Hepatocyte (in vitro differentiated cells): ENCODE measurements at regions not wholly inside any gene's neighbourhood (a gene's known extent, or its start where the extent isn't known, plus 50 kb on each side); places are given as distances from the start of the nearest gene placed in this dataset.

Experiments
- DNase-seq: peaks from one replicate; pipeline ENCODE4 v3.0.0-alpha.2; 2016; ENCODE audit warnings: low spot score
- H2AFZ ChIP-seq: fragments of 200-600 bp; sonication (generic); 2 replicates; pipeline ENCODE4 v1.6.0; 2016; ENCODE audit warnings: antibody characterized with exemption, mild to moderate bottlenecking
- H3K27ac ChIP-seq: fragments of 200-600 bp; sonication (generic); 2 replicates; pipeline ENCODE4 v1.5.1; 2016; ENCODE audit warnings: mild to moderate bottlenecking
- H3K27me3 ChIP-seq: fragments of 200-600 bp; sonication (generic); 2 replicates; pipeline ENCODE4 v1.6.1; 2016
- H3K36me3 ChIP-seq: fragments of 200-600 bp; sonication (generic); replicated peaks from 2 replicates; pipeline ENCODE4 v1.5.1; 2016; ENCODE audit warnings: low read depth; ENCODE audit not compliant: insufficient read depth
- H3K4me1 ChIP-seq: fragments of 200-600 bp; sonication (generic); 2 replicates; pipeline ENCODE4 v1.5.1; 2016; ENCODE audit warnings: mild to moderate bottlenecking, moderate library complexity; ENCODE audit not compliant: insufficient read depth
- H3K4me2 ChIP-seq: fragments of 200-600 bp; sonication (generic); 2 replicates; pipeline ENCODE4 v1.6.0; 2016
- H3K4me3 ChIP-seq: fragments of 200-600 bp; sonication (generic); 2 replicates; pipeline ENCODE4 v1.5.1; 2016; ENCODE audit warnings: mild to moderate bottlenecking
- H3K79me2 ChIP-seq: fragments of 200-600 bp; sonication (generic); 2 replicates; pipeline ENCODE4 v1.6.0; 2017; ENCODE audit warnings: mild to moderate bottlenecking
- H3K9me2 ChIP-seq: fragments of 200-600 bp; sonication (generic); replicated peaks from 2 replicates; pipeline ENCODE4 v1.6.0; 2017; ENCODE audit warnings: mild to moderate bottlenecking; ENCODE audit not compliant: insufficient read depth
- H3K9me3 ChIP-seq: fragments of 200-600 bp; sonication (generic); 2 replicates; pipeline ENCODE4 v1.5.1; 2016; ENCODE audit warnings: low read depth, mild to moderate bottlenecking
- H4K20me1 ChIP-seq: fragments of 200-600 bp; sonication (generic); 2 replicates; pipeline ENCODE4 v1.6.0; 2016; ENCODE audit warnings: mild to moderate bottlenecking; ENCODE audit not compliant: insufficient read depth, poor library complexity, severe bottlenecking
- CTCF ChIP-seq: fragments of 200-600 bp; sonication (generic); IDR thresholded peaks from 2 replicates; pipeline ENCODE4 v1.5.1; 2016; ENCODE audit warnings: antibody characterized with exemption, mild to moderate bottlenecking; ENCODE audit not compliant: poor library complexity
- EZH2 ChIP-seq: fragments of 200-600 bp; sonication (generic); IDR thresholded peaks from 2 replicates; pipeline ENCODE4 v1.6.1; 2016; ENCODE audit warnings: antibody characterized with exemption, mild to moderate bottlenecking, borderline replicate concordance
- EZH2phosphoT487 ChIP-seq: fragments of 200-600 bp; sonication (generic); IDR thresholded peaks from one replicate; pipeline ENCODE4 v1.6.1; 2018; ENCODE audit warnings: antibody characterized with exemption, mild to moderate bottlenecking, low read depth, moderate library complexity; ENCODE audit not compliant: unreplicated experiment, severe bottlenecking
- WGBS: methylation state at CpG from one replicate; pipeline ENCODE4 v1.1.6; 2016; ENCODE audit warnings: low lambda C conversion rate; ENCODE audit errors: missing lambda C conversion rate; 5-methylcytosine and 5-hydroxymethylcytosine counted together

- H3K27ac ChIP-seq: no peak overlapping the region
- no peaks in the 10 kb centered on the region for H3K9me2 ChIP-seq
- H2AFZ ChIP-seq: no peak overlapping the region
- H3K4me1 ChIP-seq: no peaks in the 10 kb centered on the region
- no peaks in the 10 kb centered on the region for H3K79me2 ChIP-seq
- DNase-seq: no peak
- no peak overlapping the region for H3K4me3 ChIP-seq
- no peaks in the 10 kb centered on the region for H4K20me1 ChIP-seq
- H3K4me2 ChIP-seq: no peak overlapping the region
- no peaks in the 10 kb centered on the region for H3K36me3 ChIP-seq
- H3K9me3 ChIP-seq: no peaks in the 10 kb centered on the region
- TF ChIP-seq CTCF (no peak), EZH2 (no peak), EZH2phosphoT487 (no peak)
- H3K27me3 ChIP-seq: no peaks in the 10 kb centered on the region
Observed at GRCh38 chr4:66923081-66923865, 622.0 kb downstream of the CENPC start.

GRCh38 chr4:66921433-66921832 lies 623.9 kb downstream of the CENPC start:
- Histone ChIP-seq H3K9me3 (no peaks in the 10 kb centered on the region), H3K9me2 (no peaks in the 10 kb centered on the region), H3K4me2 (no peak overlapping the region), H3K4me1 (no peaks in the 10 kb centered on the region), H3K27ac (no peak overlapping the region), H3K36me3 (no peaks in the 10 kb centered on the region), H3K4me3 (no peak overlapping the region), H3K79me2 (no peaks in the 10 kb centered on the region), H4K20me1 (no peaks in the 10 kb centered on the region), H2AFZ (no peak overlapping the region), H3K27me3 (no peaks in the 10 kb centered on the region)
- no peak for DNase-seq
- TF ChIP-seq EZH2phosphoT487 (no peak), EZH2 (no peak), CTCF (no peak)
- 73% methylated on average over 5 of the region's 5 CpGs for WGBS

GRCh38 chr4:66920514-66920913 lies 624.8 kb downstream of the CENPC start:
- H3K9me2 ChIP-seq: no peaks in the 10 kb centered on the region
- H3K4me3 ChIP-seq: no peak overlapping the region
- no peaks in the 10 kb centered on the region for H3K27me3 ChIP-seq
- H2AFZ ChIP-seq: no peak overlapping the region
- WGBS: 91% methylated on average over 10 of the region's 10 CpGs
- H3K36me3 ChIP-seq: no peaks in the 10 kb centered on the region
- no peaks in the 10 kb centered on the region for H4K20me1 ChIP-seq
- no peaks in the 10 kb centered on the region for H3K79me2 ChIP-seq
- H3K4me2 ChIP-seq: no peak overlapping the region
- TF ChIP-seq CTCF (no peak), EZH2 (no peak), EZH2phosphoT487 (no peak)
- H3K27ac ChIP-seq: no peak overlapping the region
- H3K4me1 ChIP-seq: no peaks in the 10 kb centered on the region
- no peak for DNase-seq
- no peaks in the 10 kb centered on the region for H3K9me3 ChIP-seq

- H3K4me2 ChIP-seq: no peak overlapping the region
- no peak for TF ChIP-seq EZH2
- TF ChIP-seq EZH2phosphoT487: no peak
- no peak for TF ChIP-seq CTCF
- no peaks in the 10 kb centered on the region for H3K9me3 ChIP-seq
- no peaks in the 10 kb centered on the region for H4K20me1 ChIP-seq
- H3K27me3 ChIP-seq: no peaks in the 10 kb centered on the region
- H3K9me2 ChIP-seq: no peaks in the 10 kb centered on the region
- no peak overlapping the region for H3K27ac ChIP-seq
- H3K36me3 ChIP-seq: no peaks in the 10 kb centered on the region
- H2AFZ ChIP-seq: no peak overlapping the region
- no peak for DNase-seq
- no peak overlapping the region for H3K4me3 ChIP-seq
- H3K4me1 ChIP-seq: no peaks in the 10 kb centered on the region
- no peaks in the 10 kb centered on the region for H3K79me2 ChIP-seq
- WGBS: 90% methylated on average over 2 of the region's 2 CpGs
Observed at GRCh38 chr4:66911880-66912279, 633.4 kb downstream of the CENPC start.
